ENCODE measurements at regions not wholly inside any gene's neighbourhood (a gene's known extent, or its start where the extent isn't known, plus 50 kb on each side); places are given as distances from the start of the nearest gene placed in this dataset.

- Mint-ChIP-seq H3K4me1 (ENCODE audit: low read depth) (no peaks in the 10 kb centered on the region), H3K9me3 (peaks cover 4% of the 10 kb centered on the region), H3K36me3 (ENCODE audit: low read depth) (no peaks in the 10 kb centered on the region), H3K27ac (no peak overlapping the region), H3K4me3 (no peak overlapping the region), H3K27me3 (ENCODE audit: insufficient read depth) (no peaks in the 10 kb centered on the region)
- no peak for DNase-seq
- no peak for TF ChIP-seq CTCF (IDR thresholded peaks at IDR 0.05)
Observed at GRCh38 chr3:25901796-25902195, 111.9 kb downstream of the OXSM start.

- peaks cover 4% of the 10 kb centered on the region for H3K9me3 Mint-ChIP-seq
Observed at GRCh38 chr3:25902586-25902985, 112.7 kb downstream of the OXSM start.

GRCh38 chr3:25903371-25904129 is 113.7 kb downstream of the OXSM start:
- H3K27ac Mint-ChIP-seq: no peak overlapping the region
- DNase-seq: no peak
- H3K4me3 Mint-ChIP-seq: no peak overlapping the region
- H3K9me3 Mint-ChIP-seq: peaks cover 7% of the 10 kb centered on the region
- H3K36me3 Mint-ChIP-seq (ENCODE audit: low read depth): no peaks in the 10 kb centered on the region
- TF ChIP-seq CTCF (IDR thresholded peaks at IDR 0.05): no peak
- no peaks in the 10 kb centered on the region for H3K4me1 Mint-ChIP-seq (ENCODE audit: low read depth)
- H3K27me3 Mint-ChIP-seq (ENCODE audit: insufficient read depth): no peaks in the 10 kb centered on the region

More at GRCh38 chr3:25902586-25902985, 112.7 kb downstream of the OXSM start:
- TF ChIP-seq CTCF (IDR thresholded peaks at IDR 0.05): no peak
- Mint-ChIP-seq H3K27ac (no peak overlapping the region), H3K36me3 (ENCODE audit: low read depth) (no peaks in the 10 kb centered on the region), H3K4me1 (ENCODE audit: low read depth) (no peaks in the 10 kb centered on the region), H3K4me3 (no peak overlapping the region), H3K27me3 (ENCODE audit: insufficient read depth) (no peaks in the 10 kb centered on the region)
- DNase-seq: no peak

- Mint-ChIP-seq H3K27me3 (ENCODE audit: insufficient read depth) (no peaks in the 10 kb centered on the region), H3K36me3 (ENCODE audit: low read depth) (no peaks in the 10 kb centered on the region), H3K4me3 (no peak overlapping the region), H3K4me1 (ENCODE audit: low read depth) (no peaks in the 10 kb centered on the region), H3K9me3 (peaks cover 9% of the 10 kb centered on the region), H3K27ac (no peak overlapping the region)
- no peak for DNase-seq
- TF ChIP-seq CTCF (IDR thresholded peaks at IDR 0.05): no peak
Observed at GRCh38 chr3:25904206-25904605, 114.3 kb downstream of the OXSM start.

- no peak for TF ChIP-seq CTCF (IDR thresholded peaks at IDR 0.05)
- Mint-ChIP-seq H3K27ac (no peak overlapping the region), H3K9me3 (peaks cover 14% of the 10 kb centered on the region), H3K36me3 (ENCODE audit: low read depth) (no peaks in the 10 kb centered on the region), H3K27me3 (ENCODE audit: insufficient read depth) (no peaks in the 10 kb centered on the region), H3K4me3 (no peak overlapping the region), H3K4me1 (ENCODE audit: low read depth) (no peaks in the 10 kb centered on the region)
- DNase-seq: no peak
Observed at GRCh38 chr3:25906132-25906906, 116.4 kb downstream of the OXSM start.
